ENCODE measurements at regions not wholly inside any gene's neighbourhood (a gene's known extent, or its start where the extent isn't known, plus 50 kb on each side); places are given as distances from the start of the nearest gene placed in this dataset.
"Not testable (repeated sequence)": the region's sequence is repeated elsewhere in the genome, so short reads cannot be mapped to it uniquely, and the experiment has no call there.

GRCh38 chrX:67213686-67214085, 330.1 kb upstream of the AR start:
- H3K9me3 Mint-ChIP-seq, H3K27me3 Mint-ChIP-seq, H3K4me1 Mint-ChIP-seq, H3K4me3 Mint-ChIP-seq, H3K27ac Mint-ChIP-seq, H3K36me3 Mint-ChIP-seq: not testable (repeated sequence)

GRCh38 chrX:67207912-67208311, 335.9 kb upstream of the AR start:
- H3K4me3 Mint-ChIP-seq = no peak overlapping the region
- peaks cover 0 to 2% (median 2%) of the 10 kb centered on the region in 3 donors for H3K4me1 Mint-ChIP-seq
- H3K9me3 Mint-ChIP-seq = peaks cover 0 to 4% (median 4%) of the 10 kb centered on the region in 3 donors
- H3K36me3 Mint-ChIP-seq = no peaks in the 10 kb centered on the region
- no peak overlapping the region for H3K27ac Mint-ChIP-seq
- no peaks in the 10 kb centered on the region for H3K27me3 Mint-ChIP-seq

DNA sequence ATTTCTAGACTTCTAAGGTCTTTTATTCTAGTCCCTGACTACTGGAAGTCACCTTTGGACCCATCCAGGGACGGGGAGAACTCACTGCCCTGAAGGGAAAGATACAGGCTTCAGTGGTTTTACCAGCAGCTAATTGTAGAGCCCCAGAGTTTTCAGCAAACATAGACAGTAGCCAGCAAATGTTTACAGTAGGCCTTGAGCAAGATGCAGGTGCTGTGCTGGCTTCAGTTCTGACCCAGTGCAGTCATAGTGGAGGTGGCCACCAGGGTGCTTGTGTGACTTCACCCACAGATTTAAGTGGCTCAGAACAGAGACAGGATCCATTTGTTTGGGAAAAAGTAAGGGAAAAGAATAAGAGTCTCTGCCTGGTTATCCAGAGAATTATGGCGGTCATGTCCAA, 384.4 kb upstream of the AR start:
- Mint-ChIP-seq H3K4me1 (no peaks in the 10 kb centered on the region), H3K27ac (no peak overlapping the region), H3K4me3 (no peak overlapping the region), H3K9me3 (peaks cover 2 to 8% (median 4%) of the 10 kb centered on the region in 3 donors), H3K36me3 (peaks cover 1% of the 10 kb centered on the region), H3K27me3 (no peaks in the 10 kb centered on the region)

DNA sequence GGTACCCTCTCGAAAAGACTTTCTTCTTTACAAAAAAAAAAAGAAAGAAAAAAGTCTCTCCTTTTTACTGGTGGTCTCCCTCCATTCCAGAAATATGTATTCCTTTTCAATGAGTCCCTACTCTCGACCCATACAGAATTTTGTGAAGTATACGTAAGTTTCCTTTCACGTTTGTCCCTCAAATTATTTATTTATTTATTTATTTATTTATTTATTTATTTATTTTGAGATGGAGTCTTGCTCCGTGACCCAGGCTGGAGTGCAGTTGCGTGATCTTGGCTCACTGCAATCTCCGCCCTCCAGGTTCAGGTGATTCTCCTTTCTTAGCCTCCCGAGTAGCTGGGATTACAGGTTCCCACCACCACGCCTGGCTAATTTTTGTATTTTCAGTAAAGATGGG, 429.2 kb upstream of the AR start:
- Mint-ChIP-seq H3K27ac (no peak overlapping the region), H3K36me3 (no peaks in the 10 kb centered on the region), H3K4me1 (no peaks in the 10 kb centered on the region), H3K9me3 (peaks cover 0 to 7% (median 0%) of the 10 kb centered on the region in 3 donors), H3K27me3 (no peaks in the 10 kb centered on the region), H3K4me3 (no peak overlapping the region)

DNA sequence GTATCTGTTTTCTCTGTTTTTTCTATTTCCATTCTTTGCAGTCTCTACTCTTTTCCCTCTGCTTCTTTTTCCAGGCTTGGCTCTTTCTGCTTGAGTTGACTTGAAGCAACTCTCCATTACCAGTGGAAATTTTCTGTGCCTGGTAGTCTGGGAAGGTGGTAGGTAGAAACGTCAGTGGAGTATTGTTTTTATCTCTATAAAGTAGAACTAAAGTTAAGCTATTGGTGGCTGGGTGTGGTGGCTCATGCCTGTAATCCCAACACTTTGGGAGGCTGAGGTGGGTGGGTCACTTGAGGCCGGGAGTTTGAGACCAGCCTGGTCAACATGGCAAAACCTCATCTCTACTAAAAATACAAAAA, 438.1 kb upstream of the AR start:
- no peaks in the 10 kb centered on the region for H3K4me1 Mint-ChIP-seq

DNA sequence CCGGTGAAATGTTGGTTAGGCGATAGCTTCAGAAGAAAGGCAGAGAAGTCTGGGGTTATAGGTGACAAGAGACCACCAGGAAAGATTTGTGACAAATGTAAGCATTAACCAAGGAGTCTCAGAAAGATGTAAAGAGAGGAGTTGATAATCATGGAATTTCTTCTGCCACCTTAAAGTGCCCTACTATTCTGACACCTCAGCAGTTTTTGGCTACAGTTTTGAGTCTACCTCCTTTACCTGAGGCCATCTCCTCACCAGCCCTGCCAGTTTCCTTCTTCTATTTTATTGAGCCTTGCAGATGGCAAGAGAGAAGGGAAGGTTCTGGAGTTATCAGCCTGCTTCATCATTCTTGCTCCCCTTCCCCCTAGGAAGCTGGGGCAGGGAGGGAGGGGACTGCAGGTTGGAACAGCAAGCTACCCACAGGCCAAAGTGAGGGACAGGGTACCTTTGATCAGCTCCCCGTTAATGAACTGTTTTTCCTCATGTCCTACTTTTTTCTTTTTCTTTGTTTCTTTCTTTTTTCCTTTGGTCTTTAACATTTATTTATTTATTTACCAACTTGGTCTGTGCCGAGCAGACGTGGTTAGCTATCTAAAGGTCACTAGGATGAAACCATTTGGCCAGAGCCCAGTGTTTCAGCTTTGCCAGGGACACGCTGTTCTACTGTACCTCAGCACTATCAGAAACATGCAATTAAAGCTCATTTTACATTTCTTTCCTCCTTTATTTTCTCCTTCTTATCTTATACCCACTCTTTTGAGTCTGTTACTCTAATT, 438.7 kb upstream of the AR start:
- H3K4me1 Mint-ChIP-seq = no peaks in the 10 kb centered on the region
- H3K9me3 Mint-ChIP-seq = peaks cover 0 to 4% (median 2%) of the 10 kb centered on the region in 3 donors
- no peaks in the 10 kb centered on the region for H3K36me3 Mint-ChIP-seq
- H3K4me3 Mint-ChIP-seq = no peak overlapping the region
- peaks cover 2% of the 10 kb centered on the region for H3K27me3 Mint-ChIP-seq
- H3K27ac Mint-ChIP-seq = no peak overlapping the region

More for the DNA sequence above, 438.1 kb upstream of the AR start:
- Mint-ChIP-seq H3K9me3 (peaks cover 0 to 4% (median 2%) of the 10 kb centered on the region in 3 donors), H3K27ac (no peak overlapping the region), H3K4me3 (no peak overlapping the region), H3K36me3 (no peaks in the 10 kb centered on the region), H3K27me3 (peaks cover 2% of the 10 kb centered on the region)

- Mint-ChIP-seq H3K27me3 (no peaks in the 10 kb centered on the region), H3K9me3 (peaks cover 0 to 2% (median 2%) of the 10 kb centered on the region in 3 donors), H3K36me3 (no peaks in the 10 kb centered on the region), H3K4me3 (no peak overlapping the region), H3K4me1 (no peaks in the 10 kb centered on the region), H3K27ac (no peak overlapping the region)
These were observed 443.6 kb upstream of the AR start for GRCh38 chrX:67100031-67100884.

DNA sequence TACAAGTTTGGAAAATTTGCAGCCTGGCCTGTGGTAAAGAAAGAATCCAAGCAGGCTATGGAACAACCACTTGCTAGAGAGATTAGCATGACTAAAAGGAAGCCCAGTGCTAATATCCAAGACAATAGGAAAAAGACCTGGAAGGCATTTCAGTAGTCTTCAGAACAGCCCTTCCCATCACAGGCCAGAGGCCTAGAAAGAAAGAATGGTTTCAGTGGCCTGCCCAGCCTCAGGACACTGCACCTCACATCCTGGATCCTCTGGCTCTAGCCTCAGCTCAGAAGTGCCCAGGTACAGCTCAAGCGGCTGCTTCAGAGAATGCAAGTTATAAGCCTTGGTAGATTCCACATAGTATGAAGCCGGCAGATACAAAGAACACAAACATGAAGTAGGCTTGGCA, 449.8 kb upstream of the AR start:
- Mint-ChIP-seq H3K27me3 (no peaks in the 10 kb centered on the region), H3K4me1 (no peaks in the 10 kb centered on the region), H3K36me3 (no peaks in the 10 kb centered on the region), H3K4me3 (no peak overlapping the region), H3K9me3 (peaks cover 0 to 2% (median 0%) of the 10 kb centered on the region in 3 donors), H3K27ac (no peak overlapping the region)

DNA sequence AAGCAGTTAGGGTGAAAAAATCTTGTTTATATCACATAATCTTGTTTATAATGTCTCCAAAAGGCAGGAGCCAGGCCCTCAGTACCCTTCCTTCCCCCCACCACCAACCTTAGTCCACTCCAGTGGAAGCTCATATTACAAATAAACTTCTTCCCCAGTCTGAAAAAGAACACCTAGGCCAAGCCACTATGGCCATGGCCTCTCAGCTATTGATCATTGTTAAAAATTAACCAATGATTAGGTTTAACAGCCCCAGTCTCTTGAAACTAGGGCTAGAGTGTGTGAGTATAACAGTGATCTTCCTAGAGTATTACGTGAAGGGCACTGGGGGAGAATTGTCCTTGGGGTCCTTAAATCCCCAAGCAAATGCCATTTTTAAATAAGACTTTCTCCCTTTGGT, 411.9 kb upstream of the EDA2R start:
- H3K4me3 Mint-ChIP-seq = no peak overlapping the region
- H3K27me3 Mint-ChIP-seq = no peaks in the 10 kb centered on the region
- peaks cover 0 to 1% (median 0%) of the 10 kb centered on the region in 3 donors for H3K9me3 Mint-ChIP-seq
- H3K36me3 Mint-ChIP-seq = no peaks in the 10 kb centered on the region
- H3K27ac Mint-ChIP-seq = no peak overlapping the region
- no peaks in the 10 kb centered on the region for H3K4me1 Mint-ChIP-seq

DNA sequence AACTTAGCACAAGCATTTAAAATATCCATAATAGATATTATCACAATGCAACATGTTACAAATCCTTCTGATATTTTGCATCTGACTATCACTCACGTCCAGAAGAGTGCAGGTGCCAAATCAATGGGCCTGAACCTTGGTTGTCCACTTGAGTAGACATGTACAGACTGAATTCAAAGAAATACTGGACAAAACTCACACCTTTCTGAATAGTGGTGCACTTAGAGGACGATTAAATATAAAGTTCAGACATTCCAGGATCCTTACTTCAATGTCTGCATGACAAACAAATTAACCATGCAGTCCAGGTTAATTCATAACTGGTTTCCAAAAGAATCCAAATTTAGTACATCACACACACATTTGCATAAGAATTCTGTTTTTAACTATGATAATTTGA, 406.0 kb upstream of the EDA2R start:
- Mint-ChIP-seq H3K36me3 (no peaks in the 10 kb centered on the region), H3K4me3 (no peak overlapping the region)

DNA sequence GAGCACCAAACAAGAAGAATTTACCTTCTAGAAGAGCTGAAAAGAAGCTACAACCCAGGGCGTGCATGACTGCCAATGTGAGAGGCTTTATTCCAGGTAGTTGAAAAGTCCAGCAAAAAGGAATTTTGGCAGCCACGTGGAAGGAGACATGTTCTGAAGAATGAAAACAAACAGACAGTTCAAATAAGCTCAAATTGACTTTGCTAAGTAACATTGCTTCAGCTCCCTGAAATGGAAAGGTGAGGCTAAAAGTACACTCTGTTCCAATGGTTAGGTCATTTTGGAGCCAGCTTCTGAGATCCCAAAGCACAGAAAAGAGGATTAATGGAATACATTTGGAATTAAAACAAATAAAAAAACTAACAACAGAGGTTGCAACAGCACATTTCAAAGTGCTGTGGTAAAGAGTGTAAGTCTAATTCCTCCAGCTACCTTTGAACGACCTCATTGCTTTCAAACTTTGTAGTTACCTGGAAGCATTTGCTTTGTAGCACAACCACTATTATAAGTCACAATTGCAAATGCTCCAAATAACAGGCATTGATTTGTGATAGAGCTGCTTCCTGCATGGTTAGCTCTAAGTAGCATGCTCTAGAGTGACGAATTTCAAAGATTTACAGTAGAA, 405.3 kb upstream of the EDA2R start:
- H3K27ac Mint-ChIP-seq = no peak overlapping the region
- no peak overlapping the region for H3K4me3 Mint-ChIP-seq
- no peaks in the 10 kb centered on the region for H3K36me3 Mint-ChIP-seq
- no peaks in the 10 kb centered on the region for H3K27me3 Mint-ChIP-seq
- H3K4me1 Mint-ChIP-seq = no peaks in the 10 kb centered on the region
- peaks cover 0 to 1% (median 0%) of the 10 kb centered on the region in 3 donors for H3K9me3 Mint-ChIP-seq

More for the DNA sequence above, 406.0 kb upstream of the EDA2R start:
- H3K27me3 Mint-ChIP-seq = no peaks in the 10 kb centered on the region
- no peak overlapping the region for H3K27ac Mint-ChIP-seq
- peaks cover 0 to 1% (median 0%) of the 10 kb centered on the region in 3 donors for H3K9me3 Mint-ChIP-seq
- H3K4me1 Mint-ChIP-seq = no peaks in the 10 kb centered on the region

DNA sequence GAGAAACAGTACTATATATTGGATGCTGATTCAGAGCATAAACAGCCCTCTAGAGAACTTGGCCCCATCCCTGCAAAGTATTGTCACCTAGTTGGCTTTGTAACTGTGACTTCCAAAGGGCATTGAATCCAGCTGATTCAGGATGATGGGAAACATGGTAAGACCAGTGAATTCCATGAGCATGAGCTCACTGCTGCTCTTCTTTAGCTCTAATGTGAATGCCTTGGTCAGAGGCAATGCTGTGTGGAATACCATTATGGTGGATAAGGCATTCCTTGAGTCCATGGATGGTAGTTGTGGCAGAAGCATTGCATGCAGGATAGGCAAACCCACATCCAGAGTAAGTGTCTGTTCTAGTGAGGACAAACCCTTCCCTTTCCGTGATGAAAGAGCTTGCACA, 365.6 kb upstream of the EDA2R start:
- H3K4me3 Mint-ChIP-seq = no peak overlapping the region
- H3K4me1 Mint-ChIP-seq = no peaks in the 10 kb centered on the region
- H3K27me3 Mint-ChIP-seq = no peaks in the 10 kb centered on the region
- H3K27ac Mint-ChIP-seq = no peak overlapping the region
- H3K9me3 Mint-ChIP-seq = peaks cover 0 to 7% (median 3%) of the 10 kb centered on the region in 3 donors
- no peaks in the 10 kb centered on the region for H3K36me3 Mint-ChIP-seq

DNA sequence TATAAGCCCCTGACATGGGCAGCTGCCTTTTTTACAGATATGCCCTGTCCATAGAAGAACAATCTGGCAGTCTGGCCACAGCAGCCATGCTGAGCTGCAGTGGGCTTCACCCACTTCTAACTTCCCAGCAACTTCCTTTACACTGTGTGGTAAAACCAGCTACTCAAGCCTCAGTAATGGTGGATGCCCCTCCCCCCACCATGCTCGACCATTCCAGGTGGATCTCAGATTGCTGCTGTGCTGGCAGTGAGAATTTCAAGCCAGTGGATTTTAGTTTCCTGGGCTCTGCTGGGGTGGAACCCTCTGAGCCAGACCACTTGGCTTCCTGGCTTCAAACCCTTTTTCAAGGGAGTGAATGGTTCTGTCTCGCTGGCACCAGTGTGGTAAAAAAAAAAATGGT, 355.9 kb upstream of the EDA2R start:
- Mint-ChIP-seq H3K36me3 (no peaks in the 10 kb centered on the region), H3K27me3 (no peaks in the 10 kb centered on the region), H3K9me3 (peaks cover 0 to 4% (median 2%) of the 10 kb centered on the region in 3 donors), H3K27ac (no peak overlapping the region), H3K4me3 (no peak overlapping the region), H3K4me1 (no peaks in the 10 kb centered on the region)

DNA sequence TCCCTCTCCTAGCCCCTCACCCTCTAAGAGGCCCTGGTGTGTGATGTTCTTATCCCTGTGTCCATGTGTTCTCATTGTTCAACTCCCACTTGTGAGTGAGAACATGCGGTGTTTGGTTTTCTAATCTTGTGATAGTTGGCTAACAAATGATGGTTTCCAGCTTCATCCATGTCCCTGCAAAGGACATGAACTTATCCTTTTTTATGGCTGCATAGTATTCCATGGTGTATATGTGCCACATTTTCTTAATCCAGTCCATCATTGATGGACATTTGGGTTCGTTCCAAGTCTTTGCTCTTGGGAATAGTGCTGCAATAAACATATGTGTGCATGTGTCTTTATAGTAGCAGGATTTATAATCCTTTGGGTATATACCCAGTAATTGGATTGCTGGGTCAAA, 353.2 kb upstream of the EDA2R start:
- peaks cover 2 to 11% (median 4%) of the 10 kb centered on the region in 3 donors for H3K9me3 Mint-ChIP-seq
- H3K27ac Mint-ChIP-seq, H3K27me3 Mint-ChIP-seq, H3K4me3 Mint-ChIP-seq, H3K36me3 Mint-ChIP-seq, H3K4me1 Mint-ChIP-seq: not testable (repeated sequence)

DNA sequence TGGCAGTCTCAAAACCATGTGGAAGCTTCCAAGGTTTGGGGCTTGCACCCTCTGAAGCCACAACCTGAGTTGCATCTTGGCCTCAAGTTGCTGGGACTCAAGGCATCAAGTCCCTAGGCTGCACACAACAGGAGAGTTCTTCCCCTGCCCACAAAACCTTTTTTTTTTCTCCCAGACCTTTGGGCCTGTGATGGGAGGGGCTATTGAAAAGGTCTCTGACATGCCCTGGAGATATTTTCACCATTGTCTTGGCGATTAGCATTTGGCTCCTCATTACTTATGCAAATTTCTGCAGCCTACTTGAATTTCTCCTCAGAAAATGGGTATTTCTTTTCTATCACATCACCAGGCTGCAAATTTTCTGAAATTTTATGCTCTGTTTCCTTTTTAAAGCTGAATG, 349.5 kb upstream of the EDA2R start:
- Mint-ChIP-seq H3K4me1 (no peaks in the 10 kb centered on the region), H3K4me3 (no peak overlapping the region), H3K9me3 (peaks cover 2 to 11% (median 3%) of the 10 kb centered on the region in 3 donors), H3K27ac (no peak overlapping the region), H3K36me3 (no peaks in the 10 kb centered on the region), H3K27me3 (no peaks in the 10 kb centered on the region)

Measured in IgD-negative memory B cell (primary cell).